Fibroblast of the aortic adventitia (primary cell): ENCODE measurements at regions not wholly inside any gene's neighbourhood (a gene's known extent, or its start where the extent isn't known, plus 50 kb on each side); places are given as distances from the start of the nearest gene placed in this dataset.

Source experiments
- DNase-seq: peaks from one replicate; pipeline ENCODE4 v3.0.0-alpha.2; 2010; ENCODE audit warnings: low read depth
- H3K4me3 ChIP-seq: 2 replicates; pipeline ENCODE4 v1.5.1; 2011; ENCODE audit warnings: low read depth, mild to moderate bottlenecking, control low read depth, low read length, moderate library complexity
- TF ChIP-seq, protein P1 (sequence below): IDR thresholded peaks from 2 replicates; pipeline ENCODE4 v1.5.1; 2011; ENCODE audit warnings: mild to moderate bottlenecking, low read length, control low read depth, inconsistent platforms; ENCODE audit not compliant: insufficient read depth

DNA sequence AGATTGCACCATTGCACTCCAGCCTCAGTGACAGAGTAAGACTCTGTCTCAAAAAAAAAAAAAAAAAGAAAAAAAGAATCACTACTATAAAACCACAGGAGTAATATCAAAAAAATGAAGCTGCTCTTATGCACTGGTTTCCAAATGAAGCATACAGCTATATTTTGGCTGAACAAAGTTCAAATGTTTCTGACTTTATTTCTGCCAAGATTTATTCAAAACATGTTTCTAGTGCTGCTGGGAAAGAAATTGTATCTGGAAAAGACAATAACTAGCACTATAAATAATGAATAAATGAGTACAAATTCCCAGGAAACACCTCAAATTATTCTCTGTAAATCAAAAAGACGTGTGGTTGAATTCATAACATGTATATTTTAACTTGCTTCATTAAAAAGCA lies 102.5 kb upstream of the MME start:
- DNase-seq = no peak
- TF ChIP-seq, protein P1, sequence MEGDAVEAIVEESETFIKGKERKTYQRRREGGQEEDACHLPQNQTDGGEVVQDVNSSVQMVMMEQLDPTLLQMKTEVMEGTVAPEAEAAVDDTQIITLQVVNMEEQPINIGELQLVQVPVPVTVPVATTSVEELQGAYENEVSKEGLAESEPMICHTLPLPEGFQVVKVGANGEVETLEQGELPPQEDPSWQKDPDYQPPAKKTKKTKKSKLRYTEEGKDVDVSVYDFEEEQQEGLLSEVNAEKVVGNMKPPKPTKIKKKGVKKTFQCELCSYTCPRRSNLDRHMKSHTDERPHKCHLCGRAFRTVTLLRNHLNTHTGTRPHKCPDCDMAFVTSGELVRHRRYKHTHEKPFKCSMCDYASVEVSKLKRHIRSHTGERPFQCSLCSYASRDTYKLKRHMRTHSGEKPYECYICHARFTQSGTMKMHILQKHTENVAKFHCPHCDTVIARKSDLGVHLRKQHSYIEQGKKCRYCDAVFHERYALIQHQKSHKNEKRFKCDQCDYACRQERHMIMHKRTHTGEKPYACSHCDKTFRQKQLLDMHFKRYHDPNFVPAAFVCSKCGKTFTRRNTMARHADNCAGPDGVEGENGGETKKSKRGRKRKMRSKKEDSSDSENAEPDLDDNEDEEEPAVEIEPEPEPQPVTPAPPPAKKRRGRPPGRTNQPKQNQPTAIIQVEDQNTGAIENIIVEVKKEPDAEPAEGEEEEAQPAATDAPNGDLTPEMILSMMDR = no peak
- no peak overlapping the region for H3K4me3 ChIP-seq

DNA sequence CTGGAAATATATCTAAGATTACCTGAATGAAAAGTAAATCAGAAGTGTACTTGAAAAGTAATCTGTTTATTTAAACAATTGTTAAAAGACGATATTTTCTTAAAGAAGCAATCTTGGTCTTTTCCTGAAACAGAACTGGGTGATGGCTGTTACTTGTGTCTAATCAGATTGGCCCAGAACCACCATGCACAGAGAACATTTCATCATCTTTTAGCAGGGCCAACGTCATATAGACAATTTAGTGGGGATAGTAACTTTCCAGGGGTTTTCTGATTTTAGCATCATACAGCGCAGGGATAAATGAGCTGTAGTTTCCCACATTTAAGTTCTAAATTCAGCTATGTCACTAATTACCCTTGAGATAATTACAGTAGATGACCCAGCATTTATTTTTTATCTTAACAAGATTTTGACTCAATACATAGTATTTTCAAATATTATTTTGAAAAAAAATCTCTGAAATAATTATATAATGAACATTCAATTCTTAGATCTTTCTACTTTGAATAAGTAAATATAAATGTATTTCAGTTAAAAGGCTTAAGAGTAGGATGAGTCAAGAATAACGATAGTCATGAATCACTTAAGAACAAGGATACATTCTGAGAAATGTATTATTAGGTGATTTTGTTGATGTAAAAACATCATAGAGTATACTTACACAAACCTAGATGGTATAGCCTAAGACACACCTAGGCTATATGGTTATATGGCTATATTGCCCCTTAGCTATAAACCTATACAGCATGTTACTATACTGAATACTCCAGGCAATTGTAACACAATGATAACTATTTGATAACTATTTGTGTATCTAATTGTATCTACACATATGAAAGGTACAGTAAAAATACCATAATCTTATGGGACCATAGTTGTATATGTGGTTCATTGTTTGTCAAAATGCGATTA lies 103.8 kb upstream of the MME start:
- H3K4me3 ChIP-seq = no peak overlapping the region
- TF ChIP-seq, protein P1 = no peak
- peak; percentile 46 for DNase-seq

DNA sequence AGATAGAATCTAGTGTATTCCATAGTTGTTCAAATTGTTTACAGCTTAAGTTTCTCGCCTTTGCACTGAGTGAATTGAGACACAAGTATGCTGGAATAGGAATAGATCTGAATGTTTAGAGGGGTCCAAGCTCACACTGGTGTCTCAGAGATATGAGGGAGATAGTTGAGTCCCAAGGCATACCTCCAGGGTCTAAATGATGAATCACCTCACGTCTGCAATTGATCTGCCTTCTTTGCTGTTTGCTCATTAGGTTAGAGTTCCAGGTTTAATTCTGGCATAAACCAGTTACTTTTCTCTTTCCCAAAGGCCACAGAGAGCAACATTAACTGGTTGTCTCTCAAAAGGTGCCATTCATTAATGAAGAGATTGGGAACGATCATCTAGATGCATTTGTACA lies 106.3 kb upstream of the MME start:
- no peak for DNase-seq

DNA sequence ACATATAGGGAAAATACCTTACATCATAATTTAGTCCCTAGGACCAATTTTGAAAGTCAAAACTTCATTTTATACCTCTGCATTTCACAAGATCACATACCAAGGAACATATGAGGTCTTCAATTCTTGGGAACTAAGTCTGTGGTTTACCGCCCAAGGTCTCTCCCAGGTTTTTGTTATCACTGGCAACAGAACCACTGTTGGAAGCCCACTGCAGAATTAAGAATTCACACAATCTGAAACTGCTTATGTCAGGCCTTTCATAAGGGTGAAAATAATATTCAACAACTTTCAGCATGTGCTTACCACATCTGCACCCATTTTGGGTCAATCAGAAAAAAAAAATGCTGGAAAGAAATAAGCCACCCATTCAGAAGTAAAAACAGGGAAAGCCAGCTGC lies 107.2 kb upstream of the MME start:
- DNase-seq = peak; percentile 95
- TF ChIP-seq, protein P1 = no peak
- H3K4me3 ChIP-seq = no peak overlapping the region

More for the DNA sequence above, 106.3 kb upstream of the MME start:
- TF ChIP-seq, protein P1 = no peak
- H3K4me3 ChIP-seq = no peak overlapping the region

DNA sequence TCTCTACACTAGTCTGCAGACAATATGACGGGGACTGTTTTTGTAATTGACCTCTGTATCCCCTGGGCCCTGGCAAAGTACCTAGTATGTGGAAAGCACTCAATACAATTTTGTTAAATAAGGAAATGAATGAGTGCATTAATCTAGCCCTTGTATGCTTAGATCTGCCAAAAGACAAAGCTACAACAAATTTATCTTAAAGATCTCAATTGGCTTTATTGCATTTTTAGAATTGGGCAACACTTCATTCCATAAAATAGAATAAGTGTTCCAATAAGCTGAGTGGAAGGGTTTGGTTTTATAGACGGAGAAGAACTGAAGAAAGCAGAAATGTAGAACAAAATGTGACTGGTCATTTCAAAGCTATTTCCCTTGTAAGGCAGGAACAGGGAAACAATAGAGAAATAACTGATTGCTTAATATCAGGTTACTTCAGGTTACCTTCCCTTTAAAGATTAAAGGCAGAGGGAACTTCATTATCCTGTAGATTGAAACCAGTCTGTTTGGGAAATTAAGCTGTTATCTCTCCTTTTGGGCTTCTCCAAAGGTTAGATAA lies 108.3 kb upstream of the MME start:
- TF ChIP-seq, protein P1 = no peak
- H3K4me3 ChIP-seq = no peak overlapping the region
- DNase-seq = peak; percentile 95

DNA sequence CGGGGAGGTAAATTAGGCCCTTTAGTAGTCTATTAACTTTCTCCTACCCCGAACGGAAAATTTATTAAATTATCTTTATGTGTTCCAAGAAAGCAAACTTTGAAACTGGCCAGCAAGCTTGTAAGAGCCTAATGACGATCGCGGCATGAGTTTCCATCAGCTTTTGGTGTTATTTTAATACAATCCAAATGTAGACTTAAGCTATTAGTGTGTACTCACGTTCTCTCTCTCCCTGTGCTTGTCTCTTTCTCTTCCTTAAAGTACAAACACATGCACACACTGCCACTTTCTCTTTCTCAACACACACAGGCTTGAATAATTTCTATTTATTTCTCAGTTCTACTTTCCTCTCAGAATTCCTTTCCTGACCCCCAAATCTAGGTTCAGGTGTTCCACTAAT lies 108.8 kb upstream of the MME start:
- TF ChIP-seq, protein P1 = no peak
- H3K4me3 ChIP-seq = peak overlapping the region; percentile 3
- peak; percentile 79 for DNase-seq

DNA sequence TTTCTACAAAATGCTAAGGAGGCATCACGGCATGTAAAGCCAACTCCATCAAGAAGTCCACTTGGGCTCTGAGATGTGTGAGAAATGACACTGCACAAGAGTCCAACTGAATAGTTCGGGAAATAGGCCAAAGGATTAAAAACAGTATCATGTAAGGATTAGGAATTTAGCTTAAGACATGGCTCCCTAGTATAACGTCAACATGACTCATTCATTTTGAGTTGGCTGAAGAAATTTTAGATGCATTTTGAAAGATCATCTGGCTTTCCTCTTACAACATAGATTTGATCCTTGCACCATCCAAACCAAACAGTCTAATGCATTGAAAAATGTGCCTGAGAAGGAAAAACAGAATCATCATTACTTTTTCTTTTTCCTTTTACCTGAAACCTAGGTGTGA lies 109.3 kb upstream of the MME start:
- DNase-seq = peak; percentile 98
- H3K4me3 ChIP-seq = no peak overlapping the region
- TF ChIP-seq, protein P1 = no peak
